D341Med (cell line): ENCODE measurements at regions not wholly inside any gene's neighbourhood (a gene's known extent, or its start where the extent isn't known, plus 50 kb on each side); places are given as distances from the start of the nearest gene placed in this dataset.

ENCODE experiments used
- DNase-seq: peaks from one replicate; pipeline ENCODE4 v3.0.0; 2012; ENCODE audit warnings: low spot score

- no peak for DNase-seq
Measured at GRCh38 chr1:90201467-90202358, 206.8 kb downstream of the ZNF326 start.

DNA sequence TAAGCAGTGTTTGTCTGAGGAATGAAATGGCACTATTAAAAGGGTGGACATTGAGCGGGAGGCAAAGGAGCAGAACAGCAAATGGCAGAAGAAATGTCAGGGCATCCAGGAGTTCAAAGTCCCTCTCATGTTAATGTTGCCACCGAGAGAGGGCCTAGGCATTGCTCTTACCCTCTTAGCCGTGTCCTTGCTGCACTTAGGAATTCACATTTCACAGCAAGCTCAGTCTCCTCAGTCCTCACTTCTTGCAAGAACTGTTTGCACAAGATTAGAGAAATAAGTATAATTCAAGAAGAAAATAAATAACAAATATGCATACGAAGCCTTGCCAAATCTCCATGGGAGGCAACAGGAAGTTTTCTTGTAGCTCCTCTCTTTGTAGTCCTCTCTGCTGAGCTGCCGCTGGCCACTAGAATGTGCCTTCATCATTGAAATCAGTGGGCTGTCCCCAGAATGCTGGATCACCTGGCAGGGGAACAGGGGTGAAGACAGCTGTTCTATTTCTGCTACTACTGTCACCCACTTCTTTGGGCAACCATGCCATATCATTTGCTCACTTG is 205.8 kb downstream of the ZNF326 start:
- no peak for DNase-seq

GRCh38 chr1:90198616-90199332 is 203.9 kb downstream of the ZNF326 start:
- no peak for DNase-seq

DNA sequence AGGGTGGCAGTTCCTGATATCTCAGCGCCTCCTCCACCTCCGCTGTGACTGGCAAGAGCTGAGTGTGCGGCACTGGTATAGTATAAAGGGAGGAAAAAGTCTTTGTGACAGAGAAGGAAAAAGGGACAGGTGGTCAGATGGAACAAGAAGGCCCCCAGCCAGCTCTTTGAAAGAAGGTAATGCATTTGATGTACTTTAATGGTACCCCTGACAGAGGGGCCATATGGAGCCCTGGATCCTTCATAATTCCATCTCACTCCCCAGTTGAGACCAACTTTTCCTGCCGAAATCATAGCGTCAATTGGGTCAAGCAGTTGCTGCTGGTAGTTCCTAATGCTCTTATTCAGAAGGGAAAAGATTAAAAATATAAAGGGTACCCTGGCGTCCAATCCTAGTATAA is 198.2 kb downstream of the ZNF326 start:
- no peak for DNase-seq

GRCh38 chr1:90192408-90192807 is 197.5 kb downstream of the ZNF326 start:
- DNase-seq, result no peak

DNA sequence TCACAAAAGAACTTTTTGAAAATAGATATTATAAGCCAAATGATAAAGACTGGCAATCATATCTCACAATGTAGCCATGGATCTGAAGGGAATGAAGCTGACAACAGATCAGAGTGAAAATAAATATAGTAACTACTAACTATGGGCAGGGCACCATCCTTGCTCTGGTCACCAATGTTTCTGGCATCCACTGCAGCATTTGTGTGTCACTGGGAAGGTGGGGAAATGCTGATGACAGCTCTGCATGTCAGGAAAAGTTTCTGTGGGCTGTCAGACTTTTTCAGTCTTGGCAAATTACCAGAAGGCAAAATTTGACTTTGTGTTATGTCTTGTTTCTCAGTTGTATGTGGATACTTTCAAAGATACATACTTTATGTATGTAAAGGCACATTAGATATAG is 195.6 kb downstream of the ZNF326 start:
- no peak for DNase-seq

DNA sequence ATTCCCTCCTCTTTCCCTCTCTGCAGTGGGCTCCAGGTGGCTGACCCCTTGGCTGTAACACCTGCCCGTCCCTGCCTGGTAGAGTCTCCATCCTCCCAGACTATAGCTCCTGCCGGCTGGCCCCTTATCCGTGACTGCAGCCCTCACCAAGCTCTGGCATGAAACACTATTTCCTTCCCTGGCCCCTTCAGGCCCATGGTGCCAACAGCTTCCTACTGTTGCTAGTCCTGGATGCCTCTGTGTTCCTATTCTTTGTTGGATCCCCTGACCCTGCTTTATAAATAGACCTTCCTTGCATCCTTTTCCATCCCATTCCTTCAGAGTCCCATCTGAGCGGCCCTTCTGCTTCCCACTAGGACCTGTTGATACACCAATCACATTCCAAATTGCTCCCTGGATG is 195.0 kb downstream of the ZNF326 start:
- no peak for DNase-seq

GRCh38 chr1:90187323-90187585 is 192.3 kb downstream of the ZNF326 start:
- DNase-seq, result no peak

GRCh38 chr1:90186506-90187322 is 191.8 kb downstream of the ZNF326 start:
- no peak for DNase-seq

- DNase-seq, result no peak
Measured at GRCh38 chr1:90176530-90176929, 181.6 kb downstream of the ZNF326 start.

DNA sequence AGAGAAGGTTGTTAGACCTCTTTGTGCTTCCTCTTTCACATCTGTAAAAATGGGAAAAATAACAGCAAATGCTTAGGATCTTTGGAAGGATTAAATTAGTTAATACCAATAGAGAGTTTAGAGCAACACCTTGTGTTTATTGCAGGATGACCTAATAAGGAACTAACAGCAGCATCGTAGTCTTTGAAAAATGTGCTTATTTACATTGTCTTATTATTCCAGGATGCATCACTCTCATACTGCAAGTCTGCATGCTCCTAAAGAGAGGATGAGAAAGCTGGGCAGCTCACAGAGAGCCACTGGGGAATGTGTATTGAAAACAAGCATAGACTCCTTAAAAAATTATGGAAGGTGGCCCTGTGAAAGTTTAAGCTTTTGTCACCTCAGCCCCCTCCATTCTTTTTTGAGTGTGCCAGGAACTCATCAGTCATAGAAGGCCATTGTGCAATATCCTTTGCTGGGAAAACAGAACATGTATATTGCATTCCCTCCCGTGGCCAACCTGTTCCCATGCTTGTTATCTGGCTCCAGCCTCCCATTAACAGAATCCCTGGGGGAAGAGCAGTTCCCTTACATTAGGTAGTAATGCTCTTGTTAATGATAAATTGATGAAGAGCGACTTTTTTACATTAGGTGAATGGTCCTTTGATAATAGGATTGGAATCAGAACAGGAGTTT is 180.7 kb downstream of the ZNF326 start:
- no peak for DNase-seq

DNA sequence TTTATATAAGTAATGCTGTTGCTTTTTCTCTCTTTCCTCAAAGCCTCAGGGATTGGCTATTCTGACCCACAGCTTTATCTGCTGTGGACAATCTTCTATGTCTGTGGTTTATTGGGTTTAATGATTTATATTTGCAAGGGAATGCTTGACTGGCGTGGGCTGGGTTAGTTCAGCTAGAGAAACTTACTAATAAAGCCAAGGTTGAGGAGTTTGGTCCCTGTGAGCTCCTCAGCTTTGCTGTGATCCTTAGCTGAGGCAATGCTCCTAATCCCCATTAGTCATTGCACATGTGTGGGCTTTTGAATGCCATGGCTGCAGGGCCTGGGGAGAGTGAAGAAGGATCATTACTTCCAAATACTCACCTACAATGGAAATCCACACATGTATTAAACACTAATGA is 179.3 kb downstream of the ZNF326 start:
- DNase-seq, result no peak

DNA sequence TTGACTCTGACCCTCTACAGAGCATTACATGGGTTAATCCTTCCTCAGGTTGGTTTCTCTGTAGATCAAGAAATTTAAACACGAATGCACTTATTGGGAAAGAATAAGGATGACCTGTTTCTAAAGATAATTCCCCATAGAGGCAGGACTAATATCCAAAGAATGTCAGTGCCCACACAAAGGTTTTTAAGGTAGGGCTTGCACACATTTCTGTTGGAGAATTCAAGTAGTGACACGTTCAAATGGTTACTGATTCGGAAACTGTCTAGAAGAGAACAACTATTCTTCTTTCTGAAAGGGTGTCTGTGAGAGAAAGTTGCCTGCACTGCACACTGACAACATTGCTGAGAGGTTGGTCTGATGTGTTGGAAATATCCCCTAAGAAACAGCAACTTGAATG is 167.3 kb downstream of the ZNF326 start:
- no peak for DNase-seq

GRCh38 chr1:90161625-90162024 is 166.7 kb downstream of the ZNF326 start:
- DNase-seq, result no peak

DNA sequence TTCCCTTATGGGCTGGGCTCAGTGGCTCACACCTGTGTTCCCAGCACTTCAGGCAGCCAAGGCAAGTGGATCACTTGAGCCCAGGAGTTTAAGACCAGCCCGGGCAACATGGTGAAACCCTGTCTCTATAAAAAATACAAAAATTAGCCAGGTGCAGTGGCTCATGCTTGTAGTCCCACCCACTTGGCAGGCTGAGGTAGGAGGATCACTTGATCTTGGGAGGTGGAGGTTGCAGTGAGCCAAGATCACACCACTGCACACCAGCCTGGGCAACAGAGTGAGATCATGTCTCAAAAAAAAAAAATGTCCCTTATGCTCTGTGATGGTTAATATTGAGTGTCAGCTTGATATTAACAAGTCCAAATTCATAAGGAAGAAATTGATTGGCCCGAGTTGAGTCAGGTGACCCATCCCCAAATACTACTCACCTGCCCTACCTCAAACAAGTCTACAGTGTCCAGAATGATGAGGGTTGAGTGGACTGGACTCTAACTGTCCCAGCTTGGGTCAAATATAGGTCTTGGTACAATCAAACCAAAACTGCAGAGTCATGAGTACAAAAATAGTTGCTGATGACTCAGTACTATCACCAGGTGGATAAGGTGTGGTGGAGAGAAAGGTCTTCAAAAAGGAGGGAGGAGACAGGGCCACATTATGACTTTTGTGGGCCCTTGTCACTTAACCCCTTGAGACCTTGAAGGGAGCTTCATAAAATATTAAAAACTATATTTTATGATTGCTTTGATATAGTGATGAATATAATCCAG is 161.0 kb downstream of the ZNF326 start:
- DNase-seq, result no peak

- DNase-seq, result no peak
Measured at GRCh38 chr1:90154711-90155110, 159.8 kb downstream of the ZNF326 start.

DNA sequence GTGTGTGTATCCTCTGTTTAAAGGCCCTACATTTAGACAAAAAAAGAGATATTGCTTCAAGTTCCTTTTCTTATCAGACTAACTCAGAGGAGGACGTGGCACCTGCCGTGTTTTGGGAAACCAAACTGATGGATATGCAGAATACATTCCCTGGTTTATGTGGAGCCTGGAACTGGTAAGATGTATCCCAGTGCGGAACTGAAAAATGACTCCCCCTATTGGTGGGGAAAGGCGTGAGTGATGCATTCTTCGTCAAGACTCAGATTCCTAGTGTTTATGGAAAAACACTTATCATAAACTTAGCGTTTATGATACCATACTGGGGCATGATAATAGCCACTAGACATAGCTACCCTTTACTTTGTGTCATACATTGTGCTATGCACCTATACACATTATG is 154.2 kb downstream of the ZNF326 start:
- no peak for DNase-seq

- no peak for DNase-seq
Measured at GRCh38 chr1:90147093-90147492, 152.2 kb downstream of the ZNF326 start.

DNA sequence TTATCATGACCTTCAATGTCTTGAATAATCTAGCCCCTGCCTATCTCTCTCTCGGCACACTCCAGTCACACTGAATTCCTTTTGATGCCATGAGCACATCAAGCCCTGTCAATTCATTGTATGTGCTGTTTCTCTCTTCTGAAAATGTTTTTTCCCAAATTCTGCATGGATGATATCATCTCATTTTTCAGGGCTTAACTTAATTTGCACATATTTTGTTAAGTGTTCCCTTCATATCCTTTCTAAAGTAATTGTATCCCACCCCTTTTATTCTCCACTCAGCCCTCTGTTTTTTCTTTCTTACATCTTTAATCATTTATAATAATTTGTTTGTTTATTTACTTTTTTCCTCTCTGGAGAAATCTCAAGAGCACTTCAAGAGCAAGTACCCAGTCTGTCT is 149.9 kb downstream of the ZNF326 start:
- DNase-seq, result no peak

DNA sequence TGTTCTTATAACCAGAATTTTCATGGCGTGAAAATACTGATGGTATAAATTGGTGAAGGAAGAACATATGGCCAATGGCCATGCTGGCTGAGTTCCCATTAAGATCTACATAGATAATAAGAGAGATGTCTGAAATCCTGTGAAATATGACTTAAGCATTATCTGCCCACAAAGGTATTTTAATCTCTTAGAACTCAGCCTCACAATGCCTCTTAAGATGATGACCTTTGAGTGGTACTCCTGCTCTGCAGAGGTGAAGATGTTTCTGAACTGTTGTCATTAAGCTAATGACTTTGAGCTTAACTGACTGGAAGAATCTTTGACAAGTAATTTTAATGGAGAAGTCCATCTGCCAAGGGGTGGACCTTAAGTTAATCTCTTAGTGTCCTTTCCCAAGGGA is 148.7 kb downstream of the ZNF326 start:
- peak; percentile 60 for DNase-seq

DNA sequence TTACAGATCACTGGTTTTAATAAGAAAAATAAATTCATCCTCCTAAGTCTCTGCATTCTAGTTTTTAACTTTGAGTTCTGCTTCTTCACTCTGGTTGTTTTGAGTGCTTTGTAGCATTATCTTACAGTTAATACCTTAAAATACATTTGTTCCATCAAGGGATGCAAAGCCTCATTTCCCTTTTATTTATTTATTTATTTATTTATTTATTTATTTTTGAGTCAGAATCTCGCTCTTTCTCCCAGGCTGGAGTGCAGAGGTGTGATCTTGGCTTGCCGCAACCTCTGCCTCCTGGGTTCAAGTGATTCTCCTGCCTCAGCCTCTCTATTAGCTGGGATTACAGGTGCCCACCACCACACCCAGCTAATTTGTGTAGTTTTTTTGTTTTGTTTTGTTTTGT is 147.8 kb downstream of the ZNF326 start:
- no peak for DNase-seq
